ENCODE measurements at regions not wholly inside any gene's neighbourhood (a gene's known extent, or its start where the extent isn't known, plus 50 kb on each side); places are given as distances from the start of the nearest gene placed in this dataset.
"Not testable (repeated sequence)": the region's sequence is repeated elsewhere in the genome, so short reads cannot be mapped to it uniquely, and the experiment has no call there.

- no peak for TF ChIP-seq CTCF (IDR thresholded peaks at IDR 0.05)
Measured at GRCh38 chr20:53865901-53866793, 204.2 kb downstream of the BCAS1 start.

DNA sequence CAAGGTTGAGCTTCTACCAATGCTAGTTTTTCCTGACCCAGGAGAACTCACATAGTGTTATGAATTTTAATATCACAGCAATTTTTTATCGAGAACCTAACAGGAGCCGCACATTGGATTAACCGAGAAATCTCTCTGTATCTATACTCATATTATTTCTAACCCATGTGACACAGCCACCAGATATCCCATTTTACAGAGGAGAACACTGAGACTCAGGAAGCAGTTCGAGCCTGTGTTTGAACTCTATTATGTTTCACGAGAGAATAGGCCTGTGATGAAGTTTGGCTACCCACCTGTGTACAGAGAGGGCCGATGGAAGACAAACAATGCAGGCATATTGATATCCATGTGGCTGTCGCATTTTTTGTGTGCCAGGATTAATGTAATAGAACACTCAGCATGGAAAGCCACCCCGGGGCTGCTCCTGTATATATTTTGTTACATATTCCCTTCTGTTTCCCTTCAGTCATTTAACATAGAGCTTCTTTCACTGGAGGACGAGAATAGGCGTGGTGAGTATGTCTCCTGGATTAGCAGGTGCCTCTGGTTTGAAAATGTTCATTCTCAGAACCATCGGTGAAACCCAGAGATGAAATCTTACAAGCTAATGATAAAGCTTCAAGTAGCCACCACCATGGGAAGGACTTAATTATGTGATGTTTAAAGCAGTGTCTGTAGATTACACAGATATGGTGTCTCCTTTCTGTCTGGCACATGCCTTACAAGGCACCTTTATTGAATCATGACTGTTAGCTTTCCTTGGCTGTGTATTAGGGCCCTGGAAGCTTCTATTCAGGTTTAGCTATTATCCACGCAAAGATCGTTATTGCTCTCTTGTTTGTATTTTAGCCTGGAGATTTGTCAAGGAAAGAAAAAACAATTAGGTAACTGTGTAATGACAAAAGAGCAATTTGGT is 205.4 kb downstream of the BCAS1 start:
- not testable (repeated sequence) for H3K4me3 ChIP-seq; H3K9me3 ChIP-seq; H3K27me3 ChIP-seq; H3K27ac ChIP-seq; H3K36me3 ChIP-seq; DNase-seq (ENCODE audit: low spot score)
- H3K4me1 ChIP-seq: peaks cover 0 to 18% of the 10 kb centered on the region in 2 donors

More at GRCh38 chr20:53865901-53866793, 204.2 kb downstream of the BCAS1 start:
- no peak for DNase-seq (ENCODE audit: low spot score)
- no peaks in the 10 kb centered on the region for H3K36me3 ChIP-seq
- no peaks in the 10 kb centered on the region for H3K27me3 ChIP-seq
- no peaks in the 10 kb centered on the region for H3K9me3 ChIP-seq
- no peak overlapping the region for H3K4me3 ChIP-seq
- peaks cover 0 to 15% of the 10 kb centered on the region in 2 donors for H3K4me1 ChIP-seq
- peak overlapping the region; percentile 48 to 53 for H3K27ac ChIP-seq

GRCh38 chr20:53863923-53864641 is 206.3 kb downstream of the BCAS1 start:
- not testable (repeated sequence) for H3K27ac ChIP-seq; H3K36me3 ChIP-seq; H3K4me3 ChIP-seq; H3K9me3 ChIP-seq; DNase-seq (ENCODE audit: low spot score); H3K27me3 ChIP-seq
- H3K4me1 ChIP-seq: peaks cover 0 to 19% of the 10 kb centered on the region in 2 donors

GRCh38 chr20:53863535-53863922 is 206.9 kb downstream of the BCAS1 start:
- DNase-seq (ENCODE audit: low spot score); H3K27me3 ChIP-seq; H3K4me3 ChIP-seq; H3K9me3 ChIP-seq; H3K27ac ChIP-seq; H3K36me3 ChIP-seq: not testable (repeated sequence)
- H3K4me1 ChIP-seq: peaks cover 0 to 19% of the 10 kb centered on the region in 2 donors

GRCh38 chr20:53863039-53863438 is 207.4 kb downstream of the BCAS1 start:
- not testable (repeated sequence) for H3K4me3 ChIP-seq; H3K36me3 ChIP-seq; H3K27ac ChIP-seq; H3K9me3 ChIP-seq; DNase-seq (ENCODE audit: low spot score); H3K27me3 ChIP-seq
- H3K4me1 ChIP-seq: peaks cover 0 to 22% of the 10 kb centered on the region in 2 donors

- not testable (repeated sequence) for H3K9me3 ChIP-seq; H3K27ac ChIP-seq; DNase-seq (ENCODE audit: low spot score); H3K4me3 ChIP-seq; H3K36me3 ChIP-seq; H3K27me3 ChIP-seq
- H3K4me1 ChIP-seq: peaks cover 0 to 28% of the 10 kb centered on the region in 2 donors
Measured at GRCh38 chr20:53862490-53862889, 207.9 kb downstream of the BCAS1 start.

DNA sequence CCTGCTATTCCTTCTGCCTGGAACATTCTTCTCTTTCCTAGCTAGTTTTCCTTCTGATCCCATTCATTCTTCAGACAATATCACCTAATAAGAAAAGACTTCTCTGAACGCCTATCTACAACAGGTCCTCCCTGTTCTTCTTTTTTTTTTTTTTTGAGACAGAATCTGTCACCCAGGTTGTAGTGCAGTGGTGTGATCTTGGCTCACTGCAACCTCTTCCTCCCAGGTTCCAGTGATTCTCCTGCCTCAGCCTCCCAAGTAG is 208.3 kb downstream of the BCAS1 start:
- H3K27me3 ChIP-seq; DNase-seq (ENCODE audit: low spot score); H3K4me3 ChIP-seq; H3K36me3 ChIP-seq; H3K27ac ChIP-seq; H3K9me3 ChIP-seq: not testable (repeated sequence)
- peaks cover 0 to 26% of the 10 kb centered on the region in 2 donors for H3K4me1 ChIP-seq

DNA sequence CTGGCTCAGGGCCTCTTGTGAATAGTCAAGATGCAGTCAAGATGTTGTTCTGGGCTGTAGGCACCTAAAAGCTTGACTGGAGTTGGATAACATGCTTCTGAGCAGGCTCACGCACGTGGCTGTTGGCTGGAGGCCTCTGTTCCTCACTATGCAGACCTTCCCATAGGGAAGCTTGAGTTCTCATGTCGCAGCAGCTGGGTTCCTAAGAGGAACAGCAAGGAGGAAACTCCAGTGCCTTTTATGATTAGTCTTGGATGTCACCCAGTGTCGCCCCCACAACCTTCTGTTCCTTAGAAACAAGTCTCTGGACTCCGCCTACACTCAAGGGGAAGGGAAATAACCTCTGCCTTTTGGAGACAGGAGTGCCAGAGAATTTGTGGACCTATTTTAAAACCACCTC is 210.7 kb downstream of the BCAS1 start:
- peak; percentile 63 for DNase-seq (ENCODE audit: low spot score)
- Histone ChIP-seq H3K27ac (no peak overlapping the region), H3K36me3 (no peaks in the 10 kb centered on the region), H3K9me3 (no peaks in the 10 kb centered on the region), H3K27me3 (no peaks in the 10 kb centered on the region), H3K4me3 (no peak overlapping the region), H3K4me1 (peaks cover 0 to 16% of the 10 kb centered on the region in 2 donors)
- TF ChIP-seq CTCF (IDR thresholded peaks at IDR 0.05): no peak

GRCh38 chr20:53859009-53859408 is 211.4 kb downstream of the BCAS1 start:
- not testable (repeated sequence) for H3K9me3 ChIP-seq; DNase-seq (ENCODE audit: low spot score); H3K27ac ChIP-seq; H3K4me3 ChIP-seq; H3K36me3 ChIP-seq; H3K27me3 ChIP-seq
- H3K4me1 ChIP-seq: peaks cover 0 to 16% of the 10 kb centered on the region in 2 donors

DNA sequence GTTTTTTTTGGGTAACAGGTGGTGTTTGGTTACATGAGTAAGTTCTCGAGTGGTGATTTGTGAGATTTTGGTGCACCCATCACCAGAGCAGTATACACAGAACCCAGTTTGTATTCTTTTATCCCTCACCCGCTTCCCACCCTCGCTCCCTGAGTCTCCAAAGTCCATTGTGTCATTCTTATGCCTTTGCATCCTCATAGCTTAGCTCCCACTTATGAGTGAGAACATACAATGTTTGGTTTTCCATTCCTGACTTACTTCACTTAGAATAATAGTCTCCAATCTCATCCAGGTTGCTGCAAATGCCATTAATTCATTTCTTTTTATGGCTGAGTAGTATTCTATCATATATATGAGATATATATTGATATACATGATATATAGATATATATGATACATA is 211.9 kb downstream of the BCAS1 start:
- not testable (repeated sequence) for H3K27ac ChIP-seq; H3K4me3 ChIP-seq; H3K27me3 ChIP-seq; H3K9me3 ChIP-seq; DNase-seq (ENCODE audit: low spot score); H3K36me3 ChIP-seq
- peaks cover 0 to 16% of the 10 kb centered on the region in 2 donors for H3K4me1 ChIP-seq

Measured in right atrium auricular region (tissue), 2 donors.